CD4-positive, alpha-beta T cell treated with Interleukin-6 at 100 ng/mL for 8 hours (primary cell): ENCODE measurements at regions not wholly inside any gene's neighbourhood (a gene's known extent, or its start where the extent isn't known, plus 50 kb on each side); places are given as distances from the start of the nearest gene placed in this dataset.
"Not testable (repeated sequence)": the region's sequence is repeated elsewhere in the genome, so short reads cannot be mapped to it uniquely, and the experiment has no call there.

ENCODE experiments used
- DNase-seq: peaks from one replicate; pipeline ENCODE4 v3.0.0-alpha.2; 2020; ENCODE audit warnings: mixed read lengths, low spot score

DNA sequence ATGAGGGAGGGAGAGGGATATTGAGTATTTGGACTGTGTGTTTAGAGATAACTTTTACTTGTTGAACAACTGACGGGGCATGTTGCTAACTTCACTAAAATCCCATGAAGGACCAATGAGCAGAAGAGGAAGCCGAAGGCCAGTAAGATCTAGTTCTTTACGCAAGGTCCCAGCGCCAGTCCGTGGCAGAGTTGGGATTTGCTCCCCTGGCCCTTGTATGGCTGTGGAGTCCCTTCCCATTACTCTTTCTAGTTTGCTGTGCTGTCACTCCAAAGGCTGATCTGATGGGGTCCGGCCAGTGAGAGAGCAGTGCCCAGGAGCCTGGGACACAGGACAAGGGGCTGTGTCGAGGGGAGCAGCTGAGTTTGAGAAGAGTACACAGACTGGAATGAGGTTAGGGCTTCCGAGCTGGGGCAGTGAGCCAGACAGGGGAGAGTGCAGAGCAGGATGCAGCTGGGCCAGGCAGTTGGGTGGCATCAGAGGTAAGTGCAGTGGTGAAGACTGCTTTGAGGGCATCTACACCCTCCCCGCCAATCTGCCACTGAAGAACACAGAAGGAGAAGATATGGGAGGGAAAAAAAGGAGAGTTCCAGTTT lies 692.9 kb upstream of the HS6ST1 start:
- no peak for DNase-seq

DNA sequence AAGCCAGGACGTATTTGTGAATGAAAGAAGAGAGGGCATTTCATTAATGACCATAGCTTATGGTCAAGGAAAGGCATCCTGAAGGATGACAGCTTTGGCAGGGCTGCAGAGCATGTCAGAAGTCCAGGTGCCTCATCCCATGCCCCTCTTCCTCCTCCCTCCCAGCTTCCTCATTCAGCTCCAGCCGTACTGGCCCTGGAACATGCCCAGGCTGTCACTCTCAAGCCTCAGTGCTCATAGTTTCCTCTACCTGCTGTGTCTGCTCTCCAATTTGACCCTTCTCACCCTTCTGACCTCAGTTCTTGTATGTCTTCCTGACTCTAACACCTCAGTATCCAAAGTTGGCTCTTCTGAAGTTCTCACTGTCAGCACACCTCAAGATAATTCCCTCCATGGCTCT lies 695.8 kb upstream of the HS6ST1 start:
- DNase-seq: no peak

DNA sequence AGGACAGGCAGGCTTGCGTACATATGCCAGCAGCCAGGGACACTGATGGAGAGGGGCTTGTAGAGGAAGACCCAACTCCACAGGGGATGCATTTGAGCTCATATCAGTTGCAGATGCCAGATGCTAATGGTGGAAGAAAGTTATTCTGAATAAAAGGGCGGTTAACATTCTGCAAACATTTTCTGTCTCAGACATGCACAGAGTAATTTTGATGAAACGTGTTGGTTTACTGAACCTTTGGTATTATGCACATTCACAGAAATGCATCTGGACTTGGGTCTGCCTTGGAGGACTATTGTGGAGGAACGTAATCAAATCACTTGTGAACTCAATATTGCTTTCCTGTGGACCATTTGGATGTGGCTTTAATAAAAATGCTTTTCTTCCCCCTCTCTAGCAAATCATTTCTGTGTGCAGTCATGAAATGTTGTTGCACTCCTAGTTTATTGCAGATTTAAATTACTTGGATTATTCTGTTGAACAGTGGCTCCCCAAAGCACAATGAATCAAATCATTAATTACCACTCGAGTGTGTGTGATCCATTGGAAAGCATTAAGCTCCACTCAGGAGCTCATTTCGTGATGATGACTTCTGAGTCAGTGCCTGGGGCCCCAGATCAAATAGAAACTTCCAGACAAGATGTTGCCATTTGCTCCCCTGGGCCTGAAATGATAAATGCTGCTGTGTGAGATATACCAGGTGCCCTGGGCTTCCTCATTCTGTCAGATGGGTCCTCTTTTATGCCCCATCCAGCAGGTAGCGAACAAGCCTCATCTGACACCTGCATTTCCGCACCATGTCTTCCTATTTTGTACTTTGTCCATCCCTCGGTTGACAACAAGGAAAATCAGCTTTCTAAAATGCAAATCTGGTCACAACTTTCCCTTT lies 697.0 kb upstream of the HS6ST1 start:
- no peak for DNase-seq

DNA sequence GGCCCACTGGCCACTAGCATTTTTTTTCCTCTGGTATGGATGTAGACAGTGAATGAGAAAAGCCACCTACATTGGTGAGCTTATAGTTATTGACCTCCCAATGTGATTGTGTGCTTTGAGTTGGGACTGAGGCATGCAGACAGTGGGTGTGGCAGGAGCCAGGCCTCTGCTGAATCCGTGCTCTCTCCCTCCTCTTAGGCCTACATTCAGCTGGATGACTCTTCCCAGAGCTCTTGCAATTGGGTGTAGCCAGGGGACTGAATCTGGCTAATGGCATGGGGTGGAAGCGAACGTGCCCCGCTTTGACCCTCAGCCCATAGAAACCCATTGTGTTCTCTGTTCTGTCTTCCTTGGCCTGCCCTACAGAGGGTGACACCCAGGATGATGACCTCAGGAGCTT lies 698.3 kb upstream of the HS6ST1 start:
- DNase-seq: no peak

DNA sequence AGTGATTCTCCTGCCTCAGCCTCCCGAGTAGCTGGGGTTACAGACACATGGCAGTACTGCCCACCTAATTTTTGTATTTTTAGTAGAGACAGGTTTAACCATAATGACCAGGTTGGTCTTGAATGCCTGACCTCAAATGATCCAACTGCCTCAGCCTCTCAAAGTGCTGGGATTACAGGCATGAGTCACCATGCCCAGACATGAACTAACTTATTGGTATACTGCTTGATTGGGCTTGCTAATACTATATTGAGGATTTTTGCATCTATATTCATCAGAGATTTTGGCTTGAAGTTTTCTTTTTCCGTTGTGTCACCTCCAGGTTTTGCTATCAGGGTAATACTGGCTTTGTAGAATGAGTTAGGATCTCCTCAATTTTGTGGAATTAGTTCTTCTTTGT lies 706.1 kb upstream of the HS6ST1 start:
- no peak for DNase-seq

DNA sequence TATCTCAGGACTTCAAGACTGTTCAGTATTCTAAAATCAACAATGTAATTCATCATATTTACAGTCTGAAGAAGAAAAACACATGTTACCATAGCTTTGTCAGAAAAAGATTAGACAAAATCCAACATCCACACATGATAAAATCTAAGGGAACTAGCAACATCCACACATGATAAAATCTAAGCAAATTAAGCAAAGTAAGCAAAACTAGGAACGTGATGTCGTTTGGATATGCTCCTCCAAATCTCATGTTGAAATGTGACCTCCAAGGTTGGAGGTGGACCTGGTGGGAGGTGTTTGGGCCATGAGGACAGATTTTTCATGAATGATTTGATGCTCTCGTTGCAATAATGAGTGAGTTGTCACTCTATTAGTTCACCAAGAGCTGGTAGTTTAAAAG lies 717.3 kb upstream of the HS6ST1 start:
- DNase-seq: no peak

DNA sequence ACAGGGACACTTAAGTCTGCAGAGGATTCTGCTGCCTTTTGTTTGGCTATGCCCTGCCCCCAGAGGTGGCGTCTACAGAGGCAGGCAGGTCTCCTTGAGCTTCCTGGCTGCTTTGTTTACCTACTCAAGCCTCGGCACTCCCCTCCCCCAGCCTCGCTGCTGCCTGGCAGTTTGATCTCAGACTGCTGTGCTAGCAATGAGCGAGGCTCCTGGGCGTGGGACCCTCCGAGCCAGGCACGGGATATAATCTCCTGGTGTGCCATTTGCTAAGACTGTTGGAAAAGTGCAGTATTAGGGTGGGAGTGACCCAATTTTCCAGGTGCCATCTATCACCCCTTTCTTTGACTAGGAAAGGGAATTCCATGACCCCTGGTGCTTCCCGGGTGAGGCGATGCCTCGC lies 725.0 kb upstream of the HS6ST1 start:
- not testable (repeated sequence) for DNase-seq

DNA sequence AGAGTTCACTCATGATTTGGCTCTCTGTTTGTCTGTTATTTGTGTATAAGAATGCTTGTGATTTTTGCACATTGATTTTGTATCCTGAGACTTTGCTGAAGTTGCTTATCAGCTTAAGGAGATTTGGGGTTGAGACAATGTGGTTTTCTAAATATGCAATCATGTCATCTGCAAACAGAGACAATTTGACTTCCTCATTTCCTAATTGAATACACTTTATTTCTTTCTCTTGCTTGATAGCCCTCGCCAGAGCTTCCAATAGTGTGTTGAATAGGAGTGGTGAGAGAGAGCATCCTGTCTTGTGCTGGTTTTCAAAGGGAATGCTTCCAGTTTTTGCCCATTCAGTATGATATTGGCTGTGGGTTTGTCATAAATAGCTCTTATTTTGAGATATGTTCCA lies 727.8 kb upstream of the HS6ST1 start:
- DNase-seq: not testable (repeated sequence)

DNA sequence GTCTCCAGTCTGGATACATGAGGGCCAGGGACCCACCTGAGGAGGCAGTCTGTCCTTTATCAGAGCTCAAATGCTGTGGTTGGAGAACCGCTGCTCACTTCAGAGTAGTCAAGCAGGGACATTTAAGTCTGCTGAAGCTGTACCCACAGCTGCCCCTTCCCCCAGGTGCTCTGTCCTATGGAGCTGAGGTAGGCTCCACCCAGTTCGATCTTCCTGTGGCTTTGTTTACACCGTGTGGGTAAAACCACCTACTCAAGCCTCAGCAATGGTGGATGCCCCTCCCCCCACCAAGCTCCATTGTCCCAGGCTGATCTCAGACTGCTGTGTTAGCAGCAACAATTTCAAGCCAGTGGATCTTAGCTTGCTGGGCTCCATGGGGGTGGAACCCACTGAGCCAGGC lies 731.4 kb upstream of the HS6ST1 start:
- no peak for DNase-seq

DNA sequence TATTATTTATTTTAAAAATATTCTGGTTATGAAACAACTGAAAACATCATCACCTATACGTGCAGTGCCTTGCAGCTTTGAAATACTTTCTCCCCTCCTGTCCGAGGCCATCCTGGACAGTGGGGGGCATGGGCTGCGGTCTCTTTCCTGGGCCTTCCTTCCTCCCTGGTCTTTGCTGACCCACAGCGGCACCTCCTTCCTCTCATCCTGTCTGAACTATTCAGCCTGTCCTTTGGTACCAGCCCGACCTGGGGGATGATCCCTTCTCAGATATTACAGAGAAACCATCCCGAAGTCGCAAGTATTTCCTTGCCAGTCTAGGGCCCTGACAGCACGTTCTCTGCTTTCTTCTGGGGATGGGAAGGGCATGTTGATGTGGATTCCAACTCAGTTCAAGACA lies 736.6 kb upstream of the HS6ST1 start:
- no peak for DNase-seq

DNA sequence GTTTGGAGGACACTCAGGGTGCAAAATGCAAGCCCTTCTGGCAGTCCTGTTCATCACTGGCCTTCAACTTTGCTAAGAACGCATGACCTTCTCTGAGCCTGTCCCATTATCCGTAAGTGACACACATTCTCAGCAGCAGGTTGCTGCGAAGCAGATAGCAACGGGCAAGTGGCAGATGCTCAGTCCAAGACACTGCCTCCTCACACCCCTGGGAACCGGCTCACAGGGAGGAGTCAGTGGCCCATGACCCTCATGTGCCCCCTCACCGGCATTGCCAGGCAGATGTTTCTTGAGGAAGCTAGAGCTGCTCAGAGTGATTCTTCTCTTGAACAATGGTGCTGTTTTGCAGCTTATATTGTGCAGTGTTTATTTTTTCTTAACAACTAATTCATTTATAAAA lies 737.2 kb upstream of the HS6ST1 start:
- DNase-seq: no peak

DNA sequence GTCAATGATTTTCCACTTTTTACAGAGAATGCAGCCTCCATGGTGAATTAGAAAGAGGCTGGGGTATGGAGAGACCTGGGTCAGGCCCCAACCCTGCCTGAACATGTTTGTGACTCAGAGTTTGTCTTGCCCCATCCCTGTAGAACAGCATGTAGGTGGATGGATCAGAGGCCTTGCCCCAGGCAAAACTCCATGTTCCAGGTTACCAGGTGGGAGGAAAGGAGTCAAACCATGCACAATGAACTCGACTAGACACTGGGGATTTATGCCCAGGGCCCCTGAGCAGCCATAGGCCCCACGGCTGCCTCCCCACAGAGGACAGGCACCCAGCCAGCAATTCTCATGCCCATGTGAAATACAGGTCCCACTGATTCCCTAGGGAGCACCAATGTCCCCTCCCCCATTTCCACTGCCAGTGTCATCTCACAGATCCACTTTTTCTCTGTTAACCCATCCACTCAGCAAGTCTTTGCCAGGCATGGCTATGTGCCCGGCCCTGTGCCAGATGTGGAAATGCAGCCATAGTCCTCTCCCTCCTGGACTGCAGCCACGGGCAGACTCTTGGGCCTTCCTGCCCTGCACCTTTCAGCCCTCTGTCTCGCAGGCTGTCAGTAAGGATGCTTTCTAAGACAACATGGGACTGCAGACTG lies 737.8 kb upstream of the HS6ST1 start:
- DNase-seq: no peak

DNA sequence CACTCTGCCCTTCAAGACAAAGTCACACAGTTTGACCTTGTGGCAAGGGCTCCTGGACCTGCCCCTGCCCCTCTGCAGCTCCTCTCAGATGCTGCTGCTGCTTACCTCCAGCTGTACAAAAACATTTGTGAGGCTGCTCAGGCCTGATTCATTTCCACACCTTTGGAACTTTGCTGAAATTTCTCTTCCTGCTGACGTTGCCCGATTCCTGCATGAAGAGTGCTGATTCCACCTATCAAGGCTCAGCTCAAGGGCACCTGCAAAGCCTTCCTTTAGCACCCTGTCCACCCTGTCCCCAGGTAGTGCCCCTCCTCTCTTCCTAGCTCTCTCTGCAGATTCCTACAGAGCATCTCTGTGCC lies 738.3 kb upstream of the HS6ST1 start:
- no peak for DNase-seq

DNA sequence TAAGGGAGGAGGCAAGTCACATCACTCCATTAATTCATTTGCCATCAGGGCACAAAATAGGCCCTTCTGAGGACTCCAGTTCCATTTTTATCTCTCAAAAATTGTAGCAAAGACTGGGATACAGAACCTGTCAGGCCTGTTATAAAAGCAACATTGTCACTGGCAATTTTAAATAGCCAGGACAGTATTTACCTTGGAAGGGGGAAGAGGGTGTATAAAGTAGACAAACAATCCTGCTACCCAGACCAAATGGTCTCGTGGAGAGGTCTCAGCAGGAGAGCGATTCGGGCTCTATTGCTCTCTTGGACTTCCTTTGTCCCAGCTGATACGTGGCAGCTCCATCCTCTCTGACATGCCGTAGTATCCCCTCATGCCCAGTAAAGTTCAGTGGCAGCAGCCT lies 740.3 kb upstream of the HS6ST1 start:
- DNase-seq: no peak

DNA sequence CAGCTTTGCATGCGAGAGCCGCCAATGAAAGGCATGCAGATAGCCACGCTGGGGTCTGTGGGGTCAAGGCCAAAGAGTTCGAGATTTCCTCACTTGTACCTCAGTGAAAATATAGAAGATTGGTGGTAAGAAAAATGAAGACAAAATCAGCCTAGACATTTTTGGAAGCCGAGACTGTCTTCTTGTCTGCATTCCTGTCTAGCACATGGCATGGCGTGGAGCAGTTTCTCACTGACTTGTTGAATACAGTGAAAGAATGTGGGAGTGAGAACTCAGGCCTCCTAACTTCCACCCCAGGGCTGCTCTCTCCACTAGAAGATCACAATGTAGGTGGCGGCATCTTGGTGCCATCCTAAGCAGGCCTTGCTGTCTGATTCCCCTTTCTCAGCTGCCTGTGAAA lies 740.8 kb upstream of the HS6ST1 start:
- DNase-seq: no peak

DNA sequence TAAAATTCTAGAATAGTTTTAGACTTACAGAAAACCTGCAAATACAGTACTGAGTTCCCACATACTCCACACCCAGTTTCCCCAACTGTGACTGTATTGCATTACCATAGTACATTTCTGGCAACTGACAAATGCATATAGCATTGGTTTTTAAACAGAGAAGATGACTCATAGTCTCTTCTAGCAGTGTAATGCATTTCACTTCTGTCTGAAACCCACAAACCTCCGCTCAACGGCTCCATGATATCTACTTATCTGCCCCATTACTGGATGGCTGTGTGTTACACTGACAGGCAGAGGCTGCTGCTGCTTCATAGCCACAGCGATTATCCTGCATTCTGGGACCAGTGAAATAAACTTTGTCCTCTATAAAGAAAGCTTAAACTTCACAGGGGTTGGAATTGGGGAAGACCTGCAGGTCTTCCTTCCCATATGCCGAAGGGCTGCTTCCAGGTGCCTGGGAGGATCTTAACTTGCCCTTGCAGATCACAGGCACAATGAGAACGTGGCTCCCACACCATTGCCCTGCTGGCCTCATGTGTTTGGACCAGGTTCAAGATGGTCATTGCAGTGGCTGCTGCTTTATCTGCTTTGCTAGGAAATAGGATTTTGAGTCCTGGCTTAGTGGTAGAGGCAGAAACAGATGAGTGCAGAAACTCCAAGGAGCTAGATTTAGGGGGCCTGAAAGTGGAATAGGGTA lies 742.6 kb upstream of the HS6ST1 start:
- DNase-seq: no peak

DNA sequence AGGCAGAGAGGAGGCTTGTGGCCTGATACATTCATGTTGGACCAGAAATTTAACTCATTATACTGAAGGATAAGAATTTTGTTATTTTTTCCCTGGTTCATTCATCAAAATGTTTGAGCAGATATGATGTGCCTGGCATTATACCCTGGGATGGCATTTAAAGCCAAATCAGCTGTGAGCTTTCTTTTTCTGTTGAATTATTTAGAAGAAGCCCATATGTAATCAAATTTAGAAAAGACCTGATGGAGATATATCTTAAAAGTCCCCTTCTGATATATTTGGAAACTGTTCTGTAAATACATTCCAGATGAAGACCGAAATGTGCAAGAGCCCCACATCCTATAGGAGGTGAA lies 743.1 kb upstream of the HS6ST1 start:
- no peak for DNase-seq

DNA sequence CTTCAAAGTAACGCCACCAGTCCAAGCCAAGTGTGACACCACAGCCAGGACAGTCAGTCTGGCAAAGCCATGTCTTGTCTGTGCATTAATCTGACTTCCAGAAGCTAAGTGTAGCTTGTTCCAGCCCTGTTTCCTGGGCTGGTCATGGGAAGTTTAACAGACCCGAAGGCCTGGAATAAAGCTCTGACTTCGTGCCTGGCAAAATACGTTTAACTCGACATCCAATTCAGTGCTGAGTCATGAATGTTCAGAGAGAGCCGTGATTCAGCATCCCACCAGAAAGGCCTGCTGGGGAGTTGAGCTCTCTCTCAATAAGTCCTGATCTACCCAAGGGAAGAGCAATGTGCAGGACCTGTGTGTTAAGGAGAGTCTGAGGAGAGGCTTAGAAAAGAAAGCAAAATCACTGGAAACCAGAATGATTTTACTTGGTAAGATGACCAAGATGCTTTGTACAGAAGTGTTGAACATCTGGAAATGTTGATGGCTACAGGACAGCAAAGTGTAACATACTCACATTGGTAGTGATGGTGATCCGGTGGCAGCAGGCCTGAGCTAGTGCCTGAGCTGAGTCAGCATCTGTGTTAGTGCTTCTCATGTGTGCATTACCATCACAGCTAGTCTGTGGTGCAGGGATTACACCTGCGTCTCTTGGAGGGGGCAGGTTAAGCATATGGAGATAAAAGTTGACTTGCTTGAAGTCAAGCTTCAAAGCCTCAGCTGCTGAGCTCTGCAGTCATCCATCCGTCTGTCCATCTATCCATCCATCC lies 743.7 kb upstream of the HS6ST1 start:
- DNase-seq: no peak

DNA sequence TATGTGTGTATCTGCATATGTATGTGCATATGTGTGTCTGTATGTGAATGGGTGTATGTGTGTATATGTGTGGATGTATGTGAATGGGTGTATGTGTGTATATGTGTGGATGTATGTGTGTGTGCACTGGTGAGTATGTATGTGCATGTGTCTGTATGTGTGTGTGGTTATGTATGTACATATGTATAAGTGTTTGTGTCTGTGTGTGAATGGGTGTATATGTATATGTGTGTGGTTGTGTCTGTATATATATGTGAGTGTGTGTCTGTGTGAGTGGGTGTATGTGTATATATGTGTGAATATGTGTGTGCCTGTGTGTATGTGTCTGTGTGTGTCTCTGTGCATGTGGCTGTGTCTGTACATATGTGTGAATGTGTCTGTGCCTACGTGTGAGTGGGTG lies 748.4 kb upstream of the HS6ST1 start:
- no peak for DNase-seq

DNA sequence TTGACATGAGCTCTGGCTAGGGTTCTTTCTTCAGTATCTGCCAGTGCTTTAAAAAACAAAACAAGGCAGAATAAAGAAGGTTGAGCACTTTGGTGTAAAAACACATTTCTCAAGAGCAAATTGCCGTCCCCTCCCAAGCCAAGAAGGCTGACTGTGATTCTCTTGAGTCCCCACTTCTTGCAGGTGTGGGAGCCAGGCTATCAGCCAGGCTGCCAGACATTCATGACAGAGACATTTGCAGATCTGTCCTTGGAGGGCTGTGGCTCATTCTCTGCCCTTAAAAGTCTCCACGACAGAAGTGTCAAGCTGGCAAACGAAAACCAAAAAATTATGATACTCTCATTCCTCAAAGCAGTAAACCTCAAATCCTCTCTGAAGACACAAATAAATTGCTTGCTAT lies 749.3 kb upstream of the HS6ST1 start:
- no peak for DNase-seq

DNA sequence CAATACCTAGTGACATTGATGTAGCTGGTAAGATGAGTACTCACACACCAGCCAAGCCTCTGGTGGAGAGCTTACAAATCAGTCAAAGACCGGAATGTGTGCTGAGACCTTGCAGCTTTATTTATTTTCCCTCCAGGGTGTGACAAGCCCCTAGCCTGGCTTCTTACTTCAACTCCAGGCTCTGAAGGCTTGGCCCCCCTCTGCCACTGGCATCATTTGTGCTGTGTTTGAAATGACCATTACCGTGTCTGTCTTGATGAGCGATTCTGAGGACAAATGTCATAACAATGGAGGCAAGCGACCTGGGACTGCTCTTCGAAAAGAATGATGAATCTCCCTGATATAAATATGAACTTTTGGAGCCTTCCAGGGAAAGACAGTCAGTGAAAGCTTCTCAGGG lies 749.9 kb upstream of the HS6ST1 start:
- DNase-seq: no peak
